ENCODE measurements at regions not wholly inside any gene's neighbourhood (a gene's known extent, or its start where the extent isn't known, plus 50 kb on each side); places are given as distances from the start of the nearest gene placed in this dataset.

DNA sequence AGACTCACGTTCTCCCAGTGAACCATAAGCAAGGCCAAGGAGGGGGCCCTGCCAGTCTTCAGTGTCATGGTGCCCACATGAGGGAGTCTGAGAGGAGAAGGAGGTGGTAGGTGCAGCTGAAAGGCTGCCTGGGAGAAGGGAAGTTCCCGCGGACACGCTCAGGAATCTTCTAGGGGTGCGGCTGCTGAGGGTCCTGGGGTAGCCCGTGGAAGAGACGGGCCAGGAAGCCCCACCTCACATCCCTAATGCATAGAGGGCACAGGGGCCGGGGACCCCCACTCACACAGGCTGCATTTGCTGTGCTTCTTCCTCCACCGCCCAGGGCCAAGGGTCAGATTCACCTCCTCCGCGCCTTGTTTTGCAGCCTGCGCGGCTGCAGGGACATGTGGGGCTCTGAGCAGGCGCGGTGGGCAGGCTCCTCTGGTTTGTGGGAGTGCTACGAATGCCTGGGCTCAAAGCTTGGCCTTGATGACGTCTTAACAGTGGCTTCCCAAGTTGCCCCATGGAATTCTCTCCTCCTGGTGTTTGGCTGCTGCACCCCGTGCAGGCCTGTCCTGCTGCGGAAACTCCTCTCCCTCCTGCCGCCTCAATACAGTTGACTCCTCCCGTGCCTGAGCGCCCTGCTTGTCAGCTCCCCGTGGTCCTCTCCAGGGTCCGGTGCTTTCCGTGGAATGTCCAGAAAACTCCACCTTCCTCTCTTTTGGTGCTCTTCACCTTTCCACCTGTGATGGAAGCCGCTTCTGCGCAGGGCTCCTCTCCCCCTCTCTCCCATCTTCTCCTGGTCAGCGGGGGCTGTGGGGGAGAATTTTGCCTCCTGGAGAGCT lies 95.7 kb downstream of the VAPA start:
- DNase-seq (ENCODE audit: low spot score) = no peak

DNA sequence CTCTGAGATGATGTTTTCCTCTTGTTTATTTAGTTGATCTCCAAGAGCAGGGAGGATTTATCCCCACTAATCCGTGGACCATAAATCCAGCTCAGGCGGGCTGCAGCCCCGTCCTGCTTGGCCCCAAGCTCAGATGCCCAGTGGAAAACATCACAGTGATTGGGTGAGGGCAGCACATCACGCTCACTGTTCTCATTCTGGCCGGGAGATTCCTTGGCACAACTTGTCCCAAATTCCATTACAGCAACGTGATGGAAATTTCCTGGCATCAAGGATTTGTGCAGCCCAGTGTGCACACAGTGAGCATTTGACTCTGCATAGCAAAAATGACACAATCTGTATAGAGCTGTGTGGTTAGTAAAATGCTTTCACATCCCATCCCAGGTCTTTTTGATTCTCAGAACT lies 96.8 kb downstream of the VAPA start:
- DNase-seq (ENCODE audit: low spot score) = peak; percentile 97

DNA sequence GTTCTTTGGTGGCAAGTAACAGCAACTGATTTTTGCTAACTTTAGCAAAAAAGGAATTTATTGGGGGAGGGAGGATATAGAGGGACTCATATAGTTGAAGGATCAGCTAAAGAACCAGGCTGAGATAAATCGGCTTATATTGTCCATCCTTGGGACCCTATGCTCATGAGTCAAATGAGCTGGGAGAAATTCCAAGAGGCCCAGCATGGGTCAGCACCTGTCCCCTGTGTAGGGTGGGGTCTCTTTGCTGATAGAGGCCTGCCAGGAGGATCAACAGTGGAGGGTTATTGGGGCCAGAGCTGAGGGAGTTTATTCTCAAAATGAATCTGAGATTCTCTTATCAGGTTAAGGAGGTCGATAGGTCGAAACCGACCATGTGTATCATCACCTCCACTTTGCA lies 97.2 kb downstream of the VAPA start:
- peak; percentile 87 for DNase-seq (ENCODE audit: low spot score)

DNA sequence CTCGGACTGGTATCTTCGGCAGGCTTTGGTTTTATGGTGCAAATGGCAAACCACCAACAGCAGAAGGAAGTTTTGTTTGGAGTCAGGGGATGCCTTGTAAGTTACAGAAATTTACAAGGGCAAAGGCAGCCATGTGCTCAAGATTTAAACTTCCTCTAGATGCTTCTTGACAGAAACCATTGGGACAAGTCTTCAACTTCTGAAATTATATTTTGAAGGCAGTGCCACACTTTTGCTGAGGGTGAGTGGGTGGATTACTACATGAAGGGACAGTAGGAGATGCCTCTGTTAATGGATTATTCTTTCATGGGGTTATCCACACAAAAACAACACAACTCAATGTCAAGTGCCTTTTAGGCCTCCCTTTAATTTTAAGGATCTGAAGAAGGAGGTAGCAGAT lies 97.9 kb downstream of the VAPA start:
- no peak for DNase-seq (ENCODE audit: low spot score)

DNA sequence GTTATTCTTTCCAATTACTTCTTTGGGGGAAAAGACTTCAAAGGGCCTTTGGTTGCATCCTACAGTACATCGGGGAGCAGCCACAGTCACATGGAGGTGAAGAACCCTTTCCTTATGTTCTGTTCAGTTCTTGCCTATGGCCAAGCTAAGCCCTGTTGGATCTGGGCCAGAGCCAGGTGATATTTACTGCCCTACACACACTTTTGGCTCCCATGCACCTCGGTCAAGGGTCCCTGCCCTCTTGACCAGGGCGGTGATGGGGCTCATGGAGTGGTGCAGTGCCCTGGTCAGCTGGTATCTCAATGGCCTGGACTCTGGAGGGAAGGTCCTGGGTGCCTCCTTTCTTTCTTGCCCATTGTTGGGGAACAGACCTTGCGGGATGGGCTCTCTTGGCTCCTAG lies 98.7 kb downstream of the VAPA start:
- no peak for DNase-seq (ENCODE audit: low spot score)

DNA sequence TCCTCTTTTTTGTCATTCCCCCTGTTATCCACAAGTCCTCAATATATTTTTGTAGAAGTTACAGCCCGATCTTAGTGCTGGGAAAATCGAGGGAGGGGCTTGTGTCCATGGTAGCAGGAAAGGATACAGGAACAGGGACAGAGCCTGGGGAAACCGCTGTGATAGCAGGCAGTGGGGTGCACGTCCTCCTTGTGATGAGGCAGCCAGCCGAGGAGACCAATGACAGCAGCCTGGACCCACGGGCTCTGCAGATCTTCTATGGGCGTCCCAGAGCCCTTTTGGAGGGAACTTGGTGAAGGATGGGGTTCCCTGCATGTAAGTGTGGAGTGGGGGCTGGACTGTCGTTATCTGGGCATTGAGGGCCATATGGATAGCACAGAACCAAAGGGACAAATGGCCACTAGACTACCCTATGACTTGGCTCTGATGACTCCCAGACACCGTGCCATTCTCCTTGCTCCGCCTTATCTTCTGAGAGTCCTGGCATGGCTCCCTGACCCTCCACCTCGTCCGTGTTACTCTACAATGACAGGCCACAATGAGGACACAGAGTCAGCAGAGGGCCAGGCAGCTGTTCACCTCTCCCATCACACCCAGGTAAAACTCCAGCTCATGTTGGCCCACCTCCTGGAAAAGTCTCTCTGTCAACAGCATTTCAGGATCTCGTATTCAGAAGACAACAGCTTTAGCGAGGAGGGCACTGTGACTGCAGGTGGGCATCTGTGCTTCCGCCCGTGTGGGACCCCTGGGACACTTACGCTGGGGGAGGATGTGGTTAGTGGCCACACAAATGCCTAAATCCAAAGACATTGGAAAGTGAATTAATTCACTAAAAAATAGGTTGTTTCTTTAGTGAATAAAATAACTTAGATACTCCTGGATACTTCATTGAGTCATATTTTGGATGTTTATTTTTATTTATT lies 100.1 kb downstream of the VAPA start:
- no peak for DNase-seq (ENCODE audit: low spot score)

DNA sequence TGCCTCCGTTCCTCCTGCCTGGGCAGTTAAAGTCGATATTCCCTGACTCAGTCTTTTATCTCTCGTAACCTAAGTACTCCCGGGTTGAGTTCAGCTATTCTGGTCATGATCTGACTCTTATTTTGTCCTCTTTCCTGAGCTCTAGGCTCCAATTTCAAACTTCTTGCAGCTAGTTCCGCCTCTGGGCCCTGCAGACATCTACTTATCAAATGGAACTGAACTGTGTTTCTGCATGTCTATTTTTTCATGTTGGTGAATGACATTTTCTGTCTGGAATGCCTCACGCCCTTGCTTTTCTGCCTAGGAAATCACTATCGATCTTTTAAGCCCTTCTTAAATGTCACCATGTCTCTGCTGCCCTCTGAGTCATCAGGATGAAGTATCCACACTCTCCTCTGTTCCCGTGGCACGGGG lies 101.5 kb downstream of the VAPA start:
- peak; percentile 82 for DNase-seq (ENCODE audit: low spot score)

DNA sequence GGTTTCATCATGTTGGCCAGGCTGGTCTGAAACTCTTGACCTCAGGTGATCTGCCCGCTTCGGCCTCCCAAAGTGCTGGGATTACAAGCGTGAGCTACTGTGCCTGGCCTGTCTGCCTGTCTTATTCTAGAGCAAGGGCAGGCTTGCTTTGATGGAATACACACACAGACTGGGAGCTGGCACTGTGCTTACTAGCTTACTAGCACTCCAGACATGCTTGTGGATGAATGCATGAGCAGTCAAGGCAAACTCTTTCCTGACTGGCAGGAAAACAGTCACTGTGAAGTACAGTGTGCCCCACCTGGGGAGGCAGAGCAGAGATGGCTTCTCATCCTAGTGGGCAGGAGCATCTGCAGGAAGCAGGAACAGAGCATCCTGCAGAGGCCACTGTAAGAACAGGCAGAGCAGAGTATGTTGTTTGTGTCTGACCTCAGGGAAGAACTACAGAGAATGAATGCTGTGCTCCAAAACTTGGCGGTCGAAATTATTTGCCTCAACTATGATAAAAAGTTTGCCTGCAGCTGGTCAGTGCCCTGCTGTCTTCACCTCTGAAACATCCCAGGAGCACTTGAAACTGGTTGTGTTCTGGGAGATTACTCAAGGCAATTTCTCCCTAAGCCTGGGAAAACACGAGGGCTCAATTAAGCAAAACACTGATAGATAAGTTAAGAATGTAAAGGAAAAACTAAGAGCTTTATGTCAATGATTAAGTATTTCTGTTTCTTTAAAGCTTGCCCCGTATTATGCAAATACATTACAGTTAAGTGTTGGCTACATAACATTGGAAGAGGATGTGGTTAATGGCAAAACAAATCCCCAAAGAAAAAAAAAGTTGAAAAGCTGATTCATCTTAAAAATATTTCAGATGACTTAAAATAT lies 102.4 kb downstream of the VAPA start:
- peak; percentile 92 for DNase-seq (ENCODE audit: low spot score)

DNA sequence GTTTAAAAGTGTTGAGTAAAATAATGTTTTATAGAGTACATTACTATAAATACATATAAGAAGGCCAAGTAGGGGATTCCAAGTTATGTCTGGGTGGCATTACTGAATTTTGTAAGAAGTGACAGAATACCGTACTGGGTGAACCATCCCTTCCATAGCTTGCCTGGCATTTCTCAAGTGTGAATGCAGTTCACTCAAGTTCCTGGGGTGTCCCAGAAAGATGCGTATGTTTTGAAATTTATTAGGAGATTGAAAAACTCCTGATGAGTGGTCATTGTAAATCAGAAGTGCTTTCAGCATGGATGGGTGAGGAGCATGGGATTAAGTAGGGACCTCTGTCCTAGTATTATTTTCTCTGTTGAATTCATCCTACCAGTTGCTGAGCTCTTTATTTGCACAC lies 103.2 kb downstream of the VAPA start:
- DNase-seq (ENCODE audit: low spot score) = peak; percentile 25

DNA sequence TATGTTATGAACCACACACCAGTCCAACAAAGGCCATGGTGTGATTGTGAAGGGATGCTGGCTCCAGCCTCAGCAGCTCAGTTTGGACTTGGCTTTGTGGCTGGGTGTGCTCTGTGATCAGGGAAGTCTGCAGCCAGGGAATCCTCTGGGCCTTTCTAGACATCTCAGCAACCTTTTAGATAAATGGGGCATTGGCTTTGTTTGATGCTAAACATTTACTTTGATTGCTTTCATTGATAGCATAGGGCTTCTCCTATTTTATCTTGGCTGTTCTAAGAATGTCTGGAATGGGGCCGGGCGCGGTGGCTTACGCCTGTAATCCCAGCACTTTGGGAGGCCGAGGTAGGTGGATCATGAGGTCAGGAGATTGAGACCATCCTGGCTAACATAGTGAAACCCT lies 104.5 kb downstream of the VAPA start:
- no peak for DNase-seq (ENCODE audit: low spot score)

DNA sequence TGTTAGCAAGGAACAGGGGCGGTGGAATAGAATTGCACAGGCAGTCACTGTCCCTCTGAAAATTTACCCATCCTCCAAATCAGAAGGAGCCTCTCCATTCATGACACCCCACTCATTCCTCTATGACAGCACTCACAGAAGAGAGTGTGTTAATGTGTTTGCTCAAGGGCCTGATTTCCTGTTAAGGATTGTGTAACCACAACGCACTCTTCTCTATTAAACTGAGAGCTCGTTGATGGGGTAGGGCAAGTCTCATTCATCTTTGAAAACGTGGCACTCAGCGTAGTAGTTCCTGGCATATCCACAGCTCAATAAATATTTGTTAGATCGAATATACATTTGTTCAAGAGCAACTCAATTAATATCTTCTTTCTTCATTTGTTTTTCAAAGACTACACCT lies 106.4 kb downstream of the VAPA start:
- DNase-seq (ENCODE audit: low spot score) = no peak

DNA sequence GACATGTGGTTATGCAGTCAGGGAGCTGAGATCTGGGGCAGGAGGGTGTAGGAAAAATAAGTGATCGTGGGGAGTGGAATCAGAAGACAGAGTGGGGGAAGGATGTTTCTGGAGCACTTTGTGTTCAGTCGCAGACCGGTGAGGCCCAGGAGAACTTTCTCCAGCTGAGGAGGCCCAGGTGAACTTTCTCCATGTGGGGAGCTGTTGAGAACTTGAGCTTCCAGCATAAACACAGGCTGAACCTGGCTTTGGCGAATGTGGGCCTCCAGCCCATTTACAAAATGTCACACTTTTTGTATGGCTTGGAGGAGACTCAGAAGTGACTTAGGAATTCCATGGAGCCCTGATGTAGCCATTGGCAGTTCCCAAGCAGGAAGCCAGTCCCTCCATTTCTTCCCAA lies 108.5 kb downstream of the VAPA start:
- DNase-seq (ENCODE audit: low spot score) = no peak

DNA sequence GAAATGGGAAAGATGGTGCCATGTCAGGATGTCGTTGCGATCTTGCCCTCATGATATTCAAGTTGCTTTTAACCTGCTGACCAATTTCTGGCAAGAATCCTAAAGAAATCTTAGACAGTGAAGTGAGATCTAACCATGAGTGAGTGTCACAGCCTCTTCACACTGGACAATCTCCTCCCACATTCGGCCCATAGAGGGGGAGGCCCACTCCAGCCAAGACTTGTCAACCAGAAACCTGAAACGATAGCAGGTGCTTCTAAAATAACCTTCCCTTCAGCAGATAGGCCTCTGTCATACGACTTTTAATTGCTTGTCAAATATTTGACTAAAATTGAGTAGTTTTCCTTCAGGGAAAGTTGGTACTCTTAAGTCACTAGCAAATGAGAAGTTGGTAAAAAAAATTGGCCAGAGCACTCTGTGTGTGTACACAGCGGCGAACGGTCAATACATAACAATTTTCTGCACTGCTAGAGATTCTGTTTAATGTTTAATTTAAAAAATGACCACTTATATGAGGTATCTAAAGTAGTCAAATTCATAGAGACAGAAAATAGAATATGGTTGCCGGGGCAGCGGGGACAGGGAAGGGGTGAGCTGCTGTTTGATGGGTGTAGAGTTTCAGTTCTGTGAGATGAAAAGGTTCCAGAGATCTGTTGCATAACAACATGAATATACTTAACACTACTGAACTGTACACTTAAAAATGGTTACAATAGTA lies 110.2 kb downstream of the VAPA start:
- DNase-seq (ENCODE audit: low spot score) = no peak

DNA sequence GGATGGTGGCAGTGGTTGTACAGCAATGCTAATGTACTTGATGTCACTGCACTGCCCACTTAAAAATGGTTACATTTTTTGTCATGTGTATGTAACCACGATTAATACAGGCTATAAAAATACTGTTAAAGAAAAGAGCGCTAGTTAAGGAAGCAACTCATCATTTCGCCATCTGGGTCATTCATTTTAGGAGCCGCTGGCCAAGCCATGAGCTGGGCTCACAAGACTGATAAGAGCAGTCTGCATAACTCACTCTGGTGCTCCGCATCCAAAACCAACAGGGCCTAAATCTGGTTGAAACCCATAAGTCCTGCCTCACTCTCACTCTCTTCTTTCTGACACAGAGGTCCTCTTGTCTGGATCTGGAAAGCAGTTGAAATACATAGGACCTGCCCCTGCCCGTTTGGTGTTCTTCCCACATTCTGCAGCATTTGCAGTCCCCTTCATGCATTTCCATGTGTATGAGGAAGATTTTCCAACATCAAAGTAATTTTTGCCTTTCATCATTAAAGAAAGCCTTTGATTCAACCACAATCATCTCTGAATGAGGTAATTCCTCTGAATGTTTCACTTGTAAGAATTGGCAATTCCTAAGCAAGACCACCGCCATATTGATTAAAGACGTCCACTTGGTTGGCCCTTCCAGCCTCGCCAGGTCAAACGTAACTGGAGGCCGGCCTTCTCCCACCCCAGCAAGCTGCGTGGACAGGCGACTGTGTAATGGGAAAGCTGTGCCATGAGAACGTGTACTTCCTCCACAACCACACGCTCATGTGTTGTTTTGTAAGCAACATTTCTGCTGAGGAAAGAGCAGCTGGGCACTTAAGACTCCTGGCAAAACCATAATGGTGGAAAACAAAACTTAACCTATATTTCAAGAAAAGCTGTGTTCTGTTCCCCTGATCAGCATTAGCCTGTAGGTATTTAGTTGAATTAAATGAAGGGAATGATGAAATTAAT lies 112.2 kb downstream of the VAPA start:
- DNase-seq (ENCODE audit: low spot score) = no peak

DNA sequence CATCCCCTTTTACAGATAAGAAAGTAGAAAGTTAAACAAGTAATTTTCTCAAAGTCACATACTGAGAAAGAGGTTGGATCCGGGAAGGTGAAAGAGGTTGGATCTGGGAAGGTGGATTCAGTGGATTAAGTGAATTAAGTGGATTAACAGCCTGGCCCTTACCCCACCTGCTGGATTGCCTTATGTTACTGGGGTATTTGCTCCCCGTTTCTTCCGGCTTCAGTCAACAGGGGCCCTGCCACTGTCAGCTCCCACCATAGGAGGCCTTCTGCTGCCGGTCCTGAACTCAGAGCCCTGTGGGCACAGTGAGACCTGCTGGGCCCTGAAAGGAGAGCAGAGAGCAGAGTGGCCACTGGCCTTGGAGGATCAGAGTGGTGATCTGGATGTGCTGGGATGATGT lies 113.2 kb downstream of the VAPA start:
- DNase-seq (ENCODE audit: low spot score) = no peak

DNA sequence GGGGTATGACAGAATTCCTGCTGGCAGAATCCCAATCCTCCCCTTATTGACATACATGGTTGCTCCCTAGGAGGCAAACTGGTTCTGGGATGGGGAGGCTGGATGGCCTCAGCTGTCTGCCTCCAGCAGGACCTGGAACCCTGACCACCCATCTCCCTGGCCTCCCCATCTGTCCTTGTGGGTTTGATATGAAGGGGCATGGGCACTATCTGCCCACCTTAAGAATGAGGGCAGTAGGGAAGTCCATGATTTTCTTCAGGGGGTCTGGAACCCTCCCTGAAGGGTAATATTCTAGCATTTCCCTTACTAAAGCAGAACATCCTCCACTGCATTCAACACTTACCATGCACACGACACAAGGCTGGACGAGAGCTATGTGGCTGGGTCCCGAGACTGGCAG lies 113.6 kb downstream of the VAPA start:
- no peak for DNase-seq (ENCODE audit: low spot score)

DNA sequence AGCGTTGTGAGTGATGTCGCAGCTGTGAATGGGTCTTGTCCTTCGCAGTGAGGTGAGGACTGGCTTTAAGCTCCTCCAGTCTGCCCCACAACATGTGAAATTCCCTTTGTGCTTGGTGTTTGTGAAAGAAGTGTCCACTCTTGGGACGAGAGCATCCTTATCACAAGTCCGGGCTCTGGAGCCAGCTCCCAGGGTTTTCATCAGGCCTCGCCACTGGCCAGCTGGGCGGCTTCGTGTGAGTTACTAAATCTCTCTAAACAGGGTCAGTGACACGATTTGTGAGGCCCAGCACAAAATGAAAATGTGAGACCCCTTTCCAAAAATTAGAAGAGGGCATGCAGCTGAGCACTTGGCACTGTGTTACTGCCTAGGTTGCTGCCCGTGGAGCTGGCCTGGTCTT lies 115.9 kb downstream of the VAPA start:
- no peak for DNase-seq (ENCODE audit: low spot score)

DNA sequence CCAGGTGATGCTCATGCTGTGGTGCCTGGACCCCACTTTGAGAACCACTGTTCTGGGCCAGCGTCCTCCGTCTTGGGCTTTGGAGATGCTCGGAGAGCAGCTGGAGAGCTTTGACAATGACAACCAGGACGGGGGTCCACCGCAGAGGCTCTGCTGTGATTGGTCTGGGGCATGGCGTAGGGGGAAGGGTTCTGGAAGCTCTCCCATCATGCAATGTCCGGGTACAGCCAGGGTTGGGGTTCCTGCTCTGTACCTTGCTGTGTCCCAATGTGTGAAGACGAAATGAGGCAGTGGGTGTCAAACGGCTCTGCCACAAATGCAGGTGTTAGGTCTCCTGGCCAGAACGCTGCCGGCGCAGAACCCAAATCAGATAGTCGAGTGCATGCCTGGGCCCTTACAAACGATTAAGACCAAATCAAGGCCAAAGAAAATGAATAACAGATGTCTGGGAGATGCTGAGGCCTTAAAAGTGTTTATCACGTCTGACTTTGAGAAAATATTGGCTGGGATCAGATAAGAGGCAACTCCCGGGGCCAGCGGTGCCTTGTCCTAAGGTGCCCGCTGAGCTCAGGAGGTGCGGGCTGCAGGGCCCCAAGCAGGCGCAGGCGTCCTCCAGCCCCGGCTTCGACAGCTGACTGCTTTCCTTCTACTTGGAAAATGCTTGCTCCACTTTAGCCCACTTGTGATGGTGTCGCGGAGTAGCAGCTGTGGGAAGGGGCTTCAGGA lies 117.2 kb downstream of the VAPA start:
- DNase-seq (ENCODE audit: low spot score) = peak; percentile 53

DNA sequence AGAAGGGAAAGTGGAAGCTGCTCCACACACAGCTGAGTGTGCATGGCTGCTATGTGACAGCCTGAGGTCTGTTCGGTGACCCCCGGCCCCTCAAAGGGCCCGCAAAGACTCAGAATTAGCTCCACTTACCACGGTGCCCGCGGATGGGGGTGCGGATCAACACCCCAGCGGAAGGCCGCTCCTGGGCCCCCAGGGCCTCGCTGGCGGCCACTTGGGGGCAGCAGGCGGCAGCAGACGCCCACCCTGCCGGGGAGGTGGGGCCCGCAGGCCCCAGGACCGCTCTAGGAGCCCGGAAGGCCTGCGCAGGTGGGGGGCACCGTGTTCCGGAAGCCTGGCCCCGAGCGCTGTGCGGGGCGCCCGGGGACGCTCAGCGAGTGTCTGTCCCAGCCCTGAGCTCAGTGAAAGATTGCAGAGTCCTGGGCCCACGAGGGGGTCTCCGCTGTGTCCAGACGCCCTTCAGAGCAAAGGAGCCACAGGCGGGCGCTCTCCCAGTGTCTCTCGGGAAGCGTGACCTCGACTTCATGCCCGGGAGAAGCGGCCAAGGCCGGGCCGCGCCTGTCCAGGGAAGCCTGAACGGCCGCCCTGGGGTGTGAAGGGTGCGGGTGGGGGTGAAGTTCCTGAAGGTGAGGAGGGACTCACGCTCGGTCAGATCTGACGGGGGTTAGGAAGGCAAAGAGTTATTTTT lies 118.7 kb downstream of the VAPA start:
- no peak for DNase-seq (ENCODE audit: low spot score)
